LNCaP clone FGC (cell line): ENCODE measurements at regions not wholly inside any gene's neighbourhood (a gene's known extent, or its start where the extent isn't known, plus 50 kb on each side); places are given as distances from the start of the nearest gene placed in this dataset.

ENCODE experiments used
- DNase-seq: peaks from one replicate; pipeline ENCODE4 v3.0.0-alpha.2; 2011; ENCODE audit warnings: low read depth
- H3K4me3 ChIP-seq: 2 replicates; pipeline ENCODE4 v1.5.1; 2011; ENCODE audit warnings: mild to moderate bottlenecking, low read depth, low read length, control low read depth
- TF ChIP-seq, protein P1 (sequence below): IDR thresholded peaks from 2 replicates; pipeline ENCODE4 v1.5.1; 2012; ENCODE audit warnings: mild to moderate bottlenecking; ENCODE audit not compliant: control insufficient read depth, insufficient read depth; ENCODE audit errors: extremely low read depth

DNA sequence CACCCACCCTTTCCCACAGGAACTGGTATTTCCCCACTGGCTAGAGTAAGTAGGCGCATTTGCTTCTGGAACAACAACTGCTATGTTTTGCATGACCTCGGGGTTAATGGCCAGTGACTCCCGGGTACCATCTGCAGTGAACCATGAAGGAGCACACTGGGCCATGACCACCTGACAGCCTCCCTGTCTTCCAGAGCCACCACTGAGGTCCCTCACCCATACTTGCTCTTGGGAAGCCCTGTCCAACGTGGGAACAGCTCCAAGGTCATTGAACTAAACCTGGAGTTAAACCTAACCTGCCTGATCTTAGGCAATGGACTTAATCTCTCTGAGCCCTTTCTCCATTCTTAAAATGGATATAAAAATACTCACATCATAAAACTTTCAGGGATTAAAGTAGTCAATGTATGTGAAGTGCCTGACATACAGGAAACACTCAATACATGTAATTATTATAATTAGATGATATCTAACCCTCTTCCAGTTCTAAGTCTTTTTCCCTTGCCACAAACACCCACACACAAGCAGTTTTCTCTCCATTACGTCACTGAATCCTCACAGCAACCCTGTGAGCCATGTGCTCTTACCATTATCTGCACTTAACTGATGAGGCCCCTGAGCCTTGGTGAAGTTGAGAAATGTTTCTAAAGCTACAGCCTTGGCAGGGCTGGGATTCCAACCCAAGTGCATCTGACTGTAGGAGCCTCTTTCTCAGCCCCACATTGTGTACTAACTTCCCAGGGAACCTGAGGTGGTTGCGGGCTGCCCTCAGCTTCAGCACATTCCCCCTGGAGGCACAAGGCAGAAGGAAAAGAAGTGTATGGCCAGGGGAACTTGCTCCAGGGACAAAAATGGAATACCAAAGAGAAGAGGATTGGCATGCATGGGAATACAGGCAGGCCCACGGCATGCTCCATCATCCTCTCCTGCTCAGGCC lies 74.5 kb upstream of the NCAM1 start:
- TF ChIP-seq, protein P1, sequence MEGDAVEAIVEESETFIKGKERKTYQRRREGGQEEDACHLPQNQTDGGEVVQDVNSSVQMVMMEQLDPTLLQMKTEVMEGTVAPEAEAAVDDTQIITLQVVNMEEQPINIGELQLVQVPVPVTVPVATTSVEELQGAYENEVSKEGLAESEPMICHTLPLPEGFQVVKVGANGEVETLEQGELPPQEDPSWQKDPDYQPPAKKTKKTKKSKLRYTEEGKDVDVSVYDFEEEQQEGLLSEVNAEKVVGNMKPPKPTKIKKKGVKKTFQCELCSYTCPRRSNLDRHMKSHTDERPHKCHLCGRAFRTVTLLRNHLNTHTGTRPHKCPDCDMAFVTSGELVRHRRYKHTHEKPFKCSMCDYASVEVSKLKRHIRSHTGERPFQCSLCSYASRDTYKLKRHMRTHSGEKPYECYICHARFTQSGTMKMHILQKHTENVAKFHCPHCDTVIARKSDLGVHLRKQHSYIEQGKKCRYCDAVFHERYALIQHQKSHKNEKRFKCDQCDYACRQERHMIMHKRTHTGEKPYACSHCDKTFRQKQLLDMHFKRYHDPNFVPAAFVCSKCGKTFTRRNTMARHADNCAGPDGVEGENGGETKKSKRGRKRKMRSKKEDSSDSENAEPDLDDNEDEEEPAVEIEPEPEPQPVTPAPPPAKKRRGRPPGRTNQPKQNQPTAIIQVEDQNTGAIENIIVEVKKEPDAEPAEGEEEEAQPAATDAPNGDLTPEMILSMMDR = no peak
- DNase-seq = no peak
- H3K4me3 ChIP-seq = no peak overlapping the region

- DNase-seq = no peak
- TF ChIP-seq, protein P1 = no peak
- H3K4me3 ChIP-seq = no peak overlapping the region
Measured at GRCh38 chr11:112889446-112889845, 71.8 kb upstream of the NCAM1 start.

GRCh38 chr11:112899235-112900006 lies 61.8 kb upstream of the NCAM1 start:
- TF ChIP-seq, protein P1 = no peak
- no peak for DNase-seq
- H3K4me3 ChIP-seq = no peak overlapping the region

DNA sequence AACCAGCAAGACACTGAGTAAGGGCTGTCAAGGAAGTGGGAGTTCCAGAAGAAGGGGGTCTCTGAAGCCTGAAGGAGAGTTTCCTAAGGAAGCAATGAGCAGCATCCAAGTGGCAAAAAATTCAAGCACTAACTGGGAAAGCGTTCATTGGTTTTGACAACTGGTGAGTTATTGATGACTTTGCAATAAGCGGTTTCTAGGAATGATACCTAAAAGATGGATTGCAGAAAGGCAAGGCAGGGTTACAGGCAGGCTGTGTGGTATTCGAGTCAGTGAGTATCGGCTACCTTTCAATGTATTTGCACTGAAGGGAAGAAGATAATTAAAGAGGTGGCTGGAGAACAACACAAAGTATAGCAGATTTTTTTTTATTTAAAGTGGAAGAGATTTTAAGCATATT lies 59.3 kb upstream of the NCAM1 start:
- no peak for DNase-seq
- H3K4me3 ChIP-seq = no peak overlapping the region
- TF ChIP-seq, protein P1 = no peak

- no peak overlapping the region for H3K4me3 ChIP-seq
- no peak for DNase-seq
- TF ChIP-seq, protein P1 = no peak
Measured at GRCh38 chr11:112902361-112903011, 58.7 kb upstream of the NCAM1 start.

DNA sequence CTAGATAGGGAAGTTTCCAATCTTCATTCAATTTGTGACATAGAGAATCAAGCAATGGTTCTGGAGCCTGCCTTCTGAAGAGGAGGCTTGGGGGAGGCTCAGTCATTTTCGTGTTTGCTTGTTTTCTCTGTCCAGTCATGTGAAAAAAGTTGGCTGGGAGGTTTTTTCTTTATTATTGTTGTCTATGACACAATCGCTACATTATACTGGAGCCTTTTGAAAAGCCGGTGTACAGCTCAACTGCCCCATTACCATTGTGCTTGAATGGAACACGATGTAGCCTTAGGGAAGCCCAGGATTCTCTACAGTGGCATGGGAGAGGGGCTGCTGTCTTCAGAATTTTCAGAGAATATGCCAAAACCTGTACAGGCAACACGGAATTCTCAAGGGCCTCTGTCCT lies 57.9 kb upstream of the NCAM1 start:
- no peak for DNase-seq
- TF ChIP-seq, protein P1 = no peak
- H3K4me3 ChIP-seq = no peak overlapping the region
